ENCODE measurements at regions not wholly inside any gene's neighbourhood (a gene's known extent, or its start where the extent isn't known, plus 50 kb on each side); places are given as distances from the start of the nearest gene placed in this dataset.
"Not testable (repeated sequence)": the region's sequence is repeated elsewhere in the genome, so short reads cannot be mapped to it uniquely, and the experiment has no call there.

DNA sequence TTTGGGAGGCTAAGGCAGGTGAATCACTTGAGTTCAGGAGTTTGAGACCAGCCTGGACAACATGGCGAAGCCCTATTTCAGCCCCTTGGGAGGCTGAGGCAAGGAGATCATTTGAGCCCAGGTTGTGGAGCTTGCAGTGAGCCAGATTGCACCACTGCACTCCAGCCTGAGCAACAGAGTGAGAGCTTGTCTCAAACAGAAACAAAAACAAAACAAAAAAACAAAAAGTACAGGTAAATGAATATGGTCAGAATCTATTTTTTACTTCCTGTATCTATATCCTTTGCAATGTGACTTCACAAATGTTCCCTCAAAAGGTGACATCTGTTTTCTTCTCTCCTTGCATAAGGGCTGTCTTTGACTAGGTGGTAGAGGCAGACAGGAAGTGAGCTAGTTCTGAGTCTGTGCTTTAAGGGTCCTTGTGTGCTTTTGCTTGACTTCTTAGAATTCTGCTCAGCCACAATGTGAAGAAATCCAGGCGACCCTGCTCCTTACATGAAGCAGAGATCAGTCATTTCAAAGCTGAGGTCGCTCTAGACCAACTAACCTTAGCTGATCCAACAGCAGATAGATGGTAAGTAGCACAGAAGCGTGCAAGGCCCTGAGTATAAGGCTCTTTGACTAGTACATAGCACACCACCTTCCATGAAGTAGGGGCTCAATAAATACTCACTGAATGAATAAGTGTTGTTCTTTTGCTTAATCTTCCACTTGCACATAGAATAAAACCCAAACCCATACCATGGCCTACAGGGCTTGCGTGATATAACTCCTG lies 423.2 kb upstream of the PCDH15 start:
- no peak for DNase-seq

DNA sequence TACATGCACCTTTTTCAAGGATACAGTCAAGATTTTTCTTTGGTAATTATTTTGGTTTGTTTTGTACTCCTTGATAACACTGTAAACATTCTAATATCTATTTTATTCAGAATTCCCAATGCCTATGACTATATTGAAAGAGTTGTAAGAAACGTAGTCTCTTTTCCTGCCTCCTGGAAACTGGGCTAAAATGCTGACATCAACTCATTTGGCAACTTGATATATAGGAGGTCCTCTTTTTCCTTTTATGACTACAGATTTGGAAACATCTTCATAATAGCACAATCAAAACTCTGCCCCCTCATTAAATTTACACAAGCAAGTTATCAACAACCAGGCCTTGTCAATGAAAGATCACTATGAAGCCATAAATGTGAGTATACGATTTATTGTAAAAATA lies 422.3 kb upstream of the PCDH15 start:
- DNase-seq: no peak

DNA sequence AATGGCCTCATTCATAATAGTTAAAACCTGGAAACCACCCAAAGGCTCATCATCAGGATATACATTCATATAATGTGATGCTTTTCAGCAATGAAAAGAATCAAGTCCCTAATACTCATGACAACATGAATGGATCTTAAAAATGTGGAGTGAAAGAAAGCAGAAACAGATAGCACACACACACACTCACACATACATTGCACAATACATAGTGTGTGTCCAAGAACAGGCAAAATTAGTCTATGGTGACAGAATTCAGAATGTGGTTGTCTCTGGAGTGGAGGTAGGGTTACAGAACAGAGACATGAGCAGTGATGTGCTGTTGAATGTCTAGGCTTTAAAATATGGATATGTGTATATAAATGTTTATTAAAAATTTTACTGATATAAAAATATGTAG lies 419.9 kb upstream of the PCDH15 start:
- no peak for DNase-seq

DNA sequence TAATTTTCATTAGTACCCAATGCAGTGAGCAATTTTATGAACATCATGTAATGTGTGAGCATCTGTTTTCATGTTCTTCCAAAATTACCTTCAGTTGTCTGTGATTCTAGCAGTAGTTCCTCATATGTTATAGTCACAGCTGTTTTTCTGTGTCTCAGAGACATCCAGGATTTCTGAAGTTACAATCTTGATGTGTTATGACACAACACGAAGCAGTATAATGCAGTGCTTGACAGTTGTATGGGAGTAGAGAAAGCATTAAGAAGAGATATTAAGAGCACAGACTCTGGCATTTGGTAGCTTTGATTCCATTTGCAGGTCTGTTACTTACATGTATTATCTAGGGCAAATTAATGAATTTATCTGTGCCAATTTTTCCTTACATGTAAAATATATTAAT lies 414.7 kb upstream of the PCDH15 start:
- DNase-seq: no peak

DNA sequence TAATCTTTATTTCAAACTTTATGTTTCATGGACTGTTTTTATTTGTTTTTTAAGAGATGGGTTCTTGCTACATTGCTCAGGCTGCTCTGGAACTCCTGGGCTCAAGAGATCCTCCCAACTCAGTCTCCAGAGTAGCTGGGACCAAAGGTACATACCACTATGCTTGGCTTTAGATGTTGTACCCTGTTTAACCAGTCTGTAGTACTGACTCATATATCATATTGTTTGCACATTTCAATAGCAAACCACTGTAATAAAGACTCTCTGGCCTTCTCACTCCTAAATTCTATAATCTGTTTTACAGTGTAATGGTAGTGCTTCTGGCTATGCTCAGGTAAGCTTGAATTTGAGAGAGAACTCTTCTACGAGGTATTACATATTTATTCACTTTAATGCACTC lies 413.6 kb upstream of the PCDH15 start:
- DNase-seq: no peak

DNA sequence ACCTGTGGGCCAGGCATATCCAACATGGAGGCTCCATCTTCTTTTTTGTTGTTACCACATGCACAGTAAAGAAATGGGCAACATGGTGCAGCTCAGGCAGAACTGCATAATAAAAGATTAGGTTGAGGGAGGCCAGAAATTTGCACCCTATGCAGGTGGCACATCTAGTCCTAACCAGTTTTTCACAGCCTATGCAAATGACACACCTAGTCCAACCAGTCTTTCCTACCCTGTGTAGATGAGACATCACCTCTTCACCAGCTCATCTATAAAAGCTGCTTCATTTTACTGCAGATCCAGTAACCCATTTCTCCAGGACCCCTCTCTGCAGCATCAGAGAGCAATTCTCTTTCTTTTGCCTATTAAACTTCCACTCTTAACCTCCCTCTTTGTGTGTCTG lies 411.0 kb upstream of the PCDH15 start:
- no peak for DNase-seq

DNA sequence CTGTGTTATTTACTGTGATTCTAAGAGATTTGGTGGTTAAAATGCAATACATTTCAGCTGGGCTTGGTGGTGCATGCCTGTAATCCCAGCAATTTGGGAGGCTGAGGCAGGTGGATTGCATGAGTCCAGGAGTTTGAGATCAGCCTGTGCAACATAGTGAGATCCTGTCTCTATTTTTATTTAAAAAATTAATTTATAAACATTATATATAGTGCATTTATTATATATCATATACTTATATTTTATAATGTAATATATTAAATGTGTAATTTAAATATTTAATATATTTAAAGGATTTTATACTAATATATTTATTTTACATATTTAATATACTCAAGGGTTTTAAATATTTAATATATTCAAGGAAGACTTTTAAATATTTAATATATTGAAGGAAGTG lies 402.8 kb upstream of the PCDH15 start:
- no peak for DNase-seq

DNA sequence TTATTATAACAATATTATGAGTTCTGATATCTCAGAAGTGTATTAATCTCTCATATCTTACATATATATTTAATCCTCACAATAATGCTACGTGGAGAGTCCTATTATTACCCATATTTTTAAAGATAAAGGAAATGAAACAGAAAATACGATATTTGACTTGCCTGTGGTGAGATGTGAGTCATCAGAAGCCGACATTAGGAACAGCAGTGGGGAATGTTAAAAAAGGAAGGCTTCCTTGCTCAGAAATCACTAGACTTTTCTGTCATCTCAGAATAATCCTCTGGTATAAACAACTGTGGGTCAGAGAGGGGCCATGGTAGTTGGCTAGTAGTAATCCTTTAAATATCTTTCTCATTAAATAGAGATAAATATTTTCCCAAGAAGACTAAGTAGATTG lies 402.3 kb upstream of the PCDH15 start:
- DNase-seq: no peak

DNA sequence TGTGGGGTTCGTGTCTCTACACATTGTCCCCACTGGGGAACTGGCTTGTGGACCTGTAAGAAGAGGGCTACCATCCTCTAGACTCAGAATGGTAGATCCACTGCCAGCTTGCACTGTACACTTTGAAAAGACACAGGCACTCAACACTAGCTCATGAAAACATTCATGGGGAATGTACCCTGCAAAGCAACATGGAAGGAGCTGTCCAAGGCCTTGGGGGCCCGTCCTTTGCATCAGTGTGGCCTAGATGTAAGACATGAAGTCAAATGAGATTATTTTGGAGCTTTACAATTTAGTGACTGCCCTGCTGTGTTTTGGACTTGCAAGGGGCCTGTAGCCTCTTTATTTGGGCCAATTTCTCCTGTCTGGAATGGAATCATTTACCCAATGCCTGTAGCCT lies 399.0 kb upstream of the PCDH15 start:
- no peak for DNase-seq

DNA sequence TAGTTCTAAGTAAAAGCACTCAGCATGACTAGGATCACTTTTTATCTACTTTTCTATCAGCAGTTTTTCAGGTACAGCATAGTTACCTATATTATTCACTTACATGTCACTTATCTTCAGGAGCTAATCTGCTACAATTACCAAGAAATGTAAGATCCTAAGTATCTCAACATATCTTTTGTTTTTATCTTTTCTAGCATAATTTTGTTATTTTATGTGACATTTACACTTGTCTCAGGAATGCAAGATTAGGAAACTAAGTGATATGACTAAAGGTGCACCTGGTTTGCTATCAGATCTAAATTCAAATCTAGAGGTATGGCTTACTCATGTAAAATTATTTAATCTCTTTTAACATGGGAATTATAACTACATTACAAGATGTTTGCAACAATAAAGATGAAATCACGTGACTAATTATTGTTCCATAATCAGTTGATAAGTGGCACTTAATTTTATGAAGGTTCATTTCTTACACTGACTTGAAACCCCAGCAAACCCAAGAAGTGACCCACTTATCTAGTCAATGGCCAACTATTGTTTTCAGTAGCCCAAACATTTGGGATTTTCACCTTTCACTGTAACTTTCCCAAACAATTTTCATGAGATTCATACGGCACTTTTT lies 390.3 kb upstream of the PCDH15 start:
- DNase-seq: no peak

DNA sequence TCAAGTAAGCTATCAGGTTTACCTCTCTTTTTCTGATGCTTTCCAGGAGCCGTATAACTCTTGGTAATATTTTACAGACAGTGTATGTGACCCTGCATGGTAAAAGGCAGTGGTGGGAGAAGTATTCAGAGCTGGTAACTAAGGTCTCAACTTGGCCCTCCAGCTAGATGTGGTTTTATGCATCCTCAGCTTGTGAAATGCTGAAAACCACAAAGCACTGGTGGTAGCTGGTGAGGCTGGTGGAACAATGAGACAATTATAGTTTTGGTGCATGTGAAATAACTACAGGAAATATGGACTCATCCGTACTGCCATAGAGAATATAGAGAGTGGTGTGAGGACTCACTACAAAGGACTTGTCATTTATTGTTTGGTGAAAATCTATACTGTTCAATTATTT lies 383.0 kb upstream of the PCDH15 start:
- peak; percentile 89 to 93 for DNase-seq

DNA sequence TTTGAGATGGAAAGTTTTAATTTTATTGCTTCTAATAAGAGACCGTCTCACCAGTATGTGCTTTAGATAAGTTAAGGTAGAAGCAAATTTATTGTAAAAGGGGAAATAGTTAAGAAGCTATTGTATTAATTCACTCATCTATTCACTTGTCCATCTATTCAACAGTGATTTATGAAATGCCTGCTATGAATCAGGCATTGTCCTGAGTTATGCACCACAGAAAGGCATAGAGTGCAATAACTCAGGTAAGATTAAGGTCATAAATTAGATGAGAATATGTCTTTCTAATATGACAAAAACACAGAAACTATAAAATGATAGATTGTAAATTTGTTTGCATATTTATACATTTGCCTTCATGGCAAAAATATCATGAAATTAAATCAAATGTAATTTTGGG lies 379.3 kb upstream of the PCDH15 start:
- no peak for DNase-seq

DNA sequence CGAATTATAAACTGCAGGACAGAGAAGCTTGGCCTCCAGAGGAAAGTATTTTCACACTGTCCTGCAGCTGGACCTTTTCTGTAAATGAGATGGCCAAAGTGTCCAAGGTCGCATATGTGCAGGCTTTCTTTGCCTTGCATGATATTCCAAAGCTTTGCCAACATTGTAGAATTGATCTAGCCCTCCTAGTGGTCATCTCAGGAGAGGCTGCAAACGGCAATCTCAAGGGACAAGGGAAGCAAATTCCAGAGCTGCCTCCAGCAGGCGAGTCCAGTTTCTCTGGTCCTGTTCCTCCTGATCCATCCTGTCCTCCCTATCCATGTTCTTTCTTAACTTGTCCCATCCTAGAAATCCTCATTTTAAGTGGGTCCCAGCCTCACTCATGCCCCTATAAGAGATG lies 373.4 kb upstream of the PCDH15 start:
- DNase-seq: no peak

DNA sequence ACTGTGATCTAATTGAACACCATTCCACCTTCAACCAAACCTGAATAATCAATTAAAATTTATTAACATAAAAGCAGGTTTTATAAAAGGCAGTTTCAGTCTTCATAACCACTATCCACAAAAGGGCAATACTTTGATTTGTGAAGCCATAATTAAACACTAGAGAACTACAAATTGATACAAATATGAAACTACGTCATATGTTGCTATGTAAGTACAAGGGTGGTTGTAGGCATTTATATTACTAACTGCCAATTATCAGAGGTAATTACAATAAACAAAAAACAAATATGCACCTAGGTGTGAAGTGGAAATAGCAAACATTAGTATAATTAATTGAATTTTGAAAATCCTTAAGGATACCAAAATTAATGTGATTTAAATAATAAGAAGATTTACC lies 368.5 kb upstream of the PCDH15 start:
- no peak for DNase-seq

DNA sequence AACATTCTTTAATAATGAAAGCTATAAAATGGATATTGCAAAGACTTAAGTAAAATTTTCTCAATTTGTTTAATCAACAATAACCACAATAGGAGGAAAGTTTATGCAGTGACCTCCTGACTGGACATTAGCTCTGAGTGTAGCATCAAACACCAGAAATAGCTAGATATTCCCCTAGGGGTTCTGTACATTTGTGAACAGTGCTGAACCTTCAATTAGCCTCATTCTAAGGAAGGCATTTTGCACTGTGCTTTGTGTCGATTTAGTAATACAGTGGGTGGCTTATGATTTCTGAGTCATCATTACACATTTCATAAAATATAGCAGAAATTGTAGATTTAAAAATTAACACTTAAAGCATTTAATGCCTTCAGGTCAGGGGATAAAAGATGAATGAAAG lies 367.3 kb upstream of the PCDH15 start:
- DNase-seq: no peak

DNA sequence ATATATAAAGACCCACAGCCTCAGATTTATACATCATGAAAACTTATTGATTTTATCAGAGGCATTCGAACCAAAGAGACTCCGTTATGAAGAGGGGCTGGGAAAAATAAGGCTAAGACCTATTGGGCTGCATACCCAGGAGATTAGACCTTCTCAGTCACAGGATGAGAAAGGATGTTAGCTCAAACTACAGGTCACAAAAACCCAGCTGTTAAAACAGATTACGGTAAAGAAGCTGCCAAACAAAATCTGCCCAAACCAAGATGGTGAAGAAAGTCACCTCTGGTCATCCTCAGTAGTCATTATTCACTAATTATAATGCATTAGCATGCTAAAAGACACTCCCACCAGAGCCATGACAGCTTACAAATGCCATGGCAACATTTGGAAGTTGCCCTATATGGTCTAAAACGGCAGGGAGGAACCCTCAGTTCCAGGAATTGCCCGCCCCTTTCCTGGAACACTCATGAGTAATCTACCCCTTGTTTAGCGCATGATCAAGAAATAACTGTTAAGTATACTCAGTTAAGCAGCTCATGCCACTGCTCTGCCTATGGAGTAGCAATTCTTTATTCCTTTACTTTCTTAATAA lies 362.5 kb upstream of the PCDH15 start:
- no peak for DNase-seq

DNA sequence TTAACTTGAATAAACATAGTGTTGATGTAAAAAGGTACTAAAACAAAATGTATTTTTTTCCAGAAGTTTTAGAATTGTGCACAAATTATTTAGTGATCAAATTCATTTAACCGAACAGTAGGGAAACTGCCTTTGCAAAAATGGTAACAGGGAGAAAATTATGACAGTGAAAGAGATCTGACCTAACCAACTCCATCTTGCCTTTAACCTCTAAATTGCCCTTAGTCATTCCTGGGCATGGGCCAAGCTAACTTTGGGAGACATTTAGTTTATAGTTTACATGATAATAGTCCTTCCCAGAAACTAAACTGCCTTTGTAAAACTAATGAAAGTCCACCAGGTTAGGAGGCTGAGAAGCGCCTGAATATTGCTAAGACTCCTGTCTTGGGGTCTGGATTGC lies 361.3 kb upstream of the PCDH15 start:
- not testable (repeated sequence) for DNase-seq

DNA sequence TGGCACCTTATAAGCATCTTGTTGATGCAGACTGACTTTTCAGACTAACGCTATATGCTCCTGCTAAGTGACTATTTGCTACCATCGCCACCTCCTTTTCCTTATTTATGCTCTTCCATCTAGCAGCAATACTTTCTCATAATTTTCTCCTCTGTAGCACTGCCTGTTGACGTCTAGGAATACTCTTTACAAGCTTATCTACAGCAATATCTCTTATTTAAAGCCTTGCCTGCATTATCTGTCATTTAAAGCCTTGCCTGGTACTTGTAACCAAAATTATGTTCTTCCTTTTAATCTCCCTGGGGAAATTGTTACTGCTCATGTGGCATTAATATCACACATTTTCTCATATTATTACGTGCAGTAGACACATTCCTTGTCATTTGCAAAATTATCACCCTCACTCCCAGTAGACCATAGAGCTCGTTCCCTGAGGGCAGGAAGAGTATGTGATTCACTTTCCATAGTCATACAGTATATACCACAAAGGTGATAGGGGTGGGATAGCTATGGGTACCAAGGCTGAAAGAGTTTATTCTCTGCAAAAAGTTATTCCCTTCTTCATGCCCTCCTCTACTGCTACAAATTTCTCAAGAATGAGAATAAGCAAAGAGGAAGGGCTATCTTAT lies 359.7 kb upstream of the PCDH15 start:
- no peak for DNase-seq

DNA sequence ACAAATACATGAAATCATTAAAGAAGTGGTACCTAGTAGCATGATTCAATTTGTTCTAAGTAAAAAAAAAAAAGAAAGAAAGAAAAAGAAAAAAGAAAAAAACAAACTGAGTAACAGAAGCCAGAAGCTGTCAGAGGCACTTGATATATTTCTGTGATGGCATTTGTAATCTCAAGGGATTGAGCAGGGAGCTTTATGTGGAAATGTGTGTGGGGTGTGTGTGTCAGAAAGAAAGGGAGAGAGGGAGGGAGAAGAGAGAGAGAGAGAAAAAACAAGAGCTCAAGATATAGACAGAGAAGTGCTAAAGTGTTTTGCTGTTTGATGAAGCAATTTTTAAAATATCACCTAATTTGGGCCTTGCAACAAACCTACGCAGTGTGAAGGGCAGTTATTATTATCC lies 357.6 kb upstream of the PCDH15 start:
- DNase-seq: no peak

DNA sequence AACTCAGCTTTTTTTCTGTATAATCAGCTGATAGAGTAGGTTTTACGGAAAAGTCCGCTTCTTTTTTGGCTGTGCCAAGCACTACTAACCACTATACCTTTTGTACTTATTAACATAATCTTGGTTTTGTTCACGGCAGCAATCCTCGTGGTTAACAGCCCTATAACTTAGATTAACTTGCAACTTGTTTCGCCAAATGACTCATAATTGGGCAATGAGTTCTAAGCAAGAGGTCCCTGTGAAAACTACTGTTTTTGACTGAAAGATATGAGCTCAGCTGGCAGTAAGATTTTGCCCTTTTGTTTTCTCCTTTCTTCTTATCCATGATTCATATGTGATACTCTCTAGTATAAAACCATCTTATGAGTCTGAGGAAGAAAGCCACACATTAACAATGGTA lies 345.0 kb upstream of the PCDH15 start:
- DNase-seq: peak in 1 of 2 experiments; percentile 4

DNA sequence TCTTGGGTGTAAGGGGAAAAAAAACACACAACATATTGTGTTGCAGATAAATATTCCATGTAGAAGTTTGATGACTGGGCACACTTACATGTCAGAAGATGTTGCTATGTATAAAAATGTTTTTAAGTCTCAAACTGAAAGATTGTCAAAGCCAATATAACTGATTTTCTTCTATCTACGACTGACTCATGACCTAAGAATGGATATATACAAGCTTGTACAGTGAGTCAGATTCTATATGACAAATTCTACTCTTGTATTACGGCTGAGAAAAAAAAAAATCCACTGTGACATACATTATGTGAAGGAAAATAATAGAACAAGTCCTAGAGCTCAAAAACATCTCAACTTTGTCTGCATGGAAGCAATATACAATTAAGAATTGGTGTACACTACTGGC lies 343.0 kb upstream of the PCDH15 start:
- DNase-seq: no peak

DNA sequence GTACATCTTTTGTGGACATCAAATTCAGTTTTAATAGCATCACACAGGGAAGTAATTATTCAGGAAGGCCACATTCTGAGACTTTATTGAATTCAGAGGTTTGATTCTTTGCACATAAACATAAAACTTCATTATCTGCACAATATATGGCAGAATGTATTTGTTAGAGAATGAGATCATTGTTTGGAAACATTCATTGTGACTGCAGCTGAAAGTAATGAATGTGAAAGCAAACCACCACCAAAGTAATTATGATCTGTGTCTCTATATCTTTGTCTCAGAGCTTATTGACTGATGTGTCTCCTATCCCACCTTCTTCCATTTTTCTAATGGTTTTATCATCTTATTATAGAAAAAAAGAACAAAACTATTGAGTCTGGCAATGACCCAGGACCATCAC lies 340.9 kb upstream of the PCDH15 start:
- no peak for DNase-seq

DNA sequence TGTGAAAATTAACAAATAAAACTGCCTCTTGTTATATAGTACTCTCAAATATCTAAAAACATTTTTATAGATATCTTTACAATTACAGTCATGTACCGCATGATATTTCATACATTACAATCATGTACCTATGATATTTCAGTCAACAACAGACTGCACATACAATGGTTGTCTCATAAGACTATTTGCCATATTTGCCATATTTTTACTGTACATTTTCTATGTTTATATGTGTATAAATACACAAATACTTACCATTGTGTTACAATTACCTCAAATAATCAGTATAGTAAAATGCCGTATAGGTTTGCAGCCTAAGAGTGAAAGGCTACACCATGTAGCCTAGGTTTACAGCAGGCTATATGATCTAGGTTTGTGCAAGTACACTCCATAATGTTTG lies 336.0 kb upstream of the PCDH15 start:
- no peak for DNase-seq

DNA sequence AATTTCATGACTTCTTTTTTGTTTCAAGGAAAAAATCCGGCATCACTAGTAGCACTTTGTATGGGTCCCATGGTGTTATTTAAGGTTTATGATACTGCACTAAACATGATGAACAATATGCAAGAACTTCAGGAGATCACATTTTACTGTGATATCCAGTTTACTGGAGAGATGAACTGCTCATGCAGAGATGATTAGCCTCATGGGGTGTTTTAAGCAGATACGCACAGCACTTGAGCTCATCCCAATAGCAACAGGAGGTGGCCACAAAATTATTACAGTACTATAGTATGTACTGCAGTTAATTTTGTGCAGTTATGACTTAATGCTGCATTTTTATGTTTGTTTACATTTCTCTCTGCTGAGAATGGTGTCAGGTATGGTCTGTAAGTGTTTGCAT lies 303.7 kb upstream of the PCDH15 start:
- DNase-seq: no peak
